Globus pallidus (tissue), 1 donor: ENCODE measurements at regions not wholly inside any gene's neighbourhood (a gene's known extent, or its start where the extent isn't known, plus 50 kb on each side); places are given as distances from the start of the nearest gene placed in this dataset.

Experiments used
- DNase-seq: peaks from one replicate; pipeline ENCODE4 v3.0.0-alpha.2; 2015; ENCODE audit warnings: low spot score

- DNase-seq, result no peak
Measured at GRCh38 chr22:25350551-25350971, 131.1 kb downstream of the CRYBB2 start.

GRCh38 chr22:25351631-25352293 is 132.3 kb downstream of the CRYBB2 start:
- DNase-seq, result no peak

- DNase-seq, result no peak
Measured at GRCh38 chr22:25352294-25352680, 132.8 kb downstream of the CRYBB2 start.

- DNase-seq, result no peak
Measured at GRCh38 chr22:25353516-25354445, 134.3 kb downstream of the CRYBB2 start.

- DNase-seq, result no peak
Measured at GRCh38 chr22:25354456-25354855, 135.0 kb downstream of the CRYBB2 start.

GRCh38 chr22:25357132-25357455 is 137.7 kb downstream of the CRYBB2 start:
- DNase-seq, result no peak

- no peak for DNase-seq
Measured at GRCh38 chr22:25357606-25358420, 138.4 kb downstream of the CRYBB2 start.

GRCh38 chr22:25358421-25359170 is 139.2 kb downstream of the CRYBB2 start:
- no peak for DNase-seq

- DNase-seq, result no peak
Measured at GRCh38 chr22:25359601-25360261, 140.3 kb downstream of the CRYBB2 start.

GRCh38 chr22:25360411-25360810 is 141.0 kb downstream of the CRYBB2 start:
- no peak for DNase-seq

- no peak for DNase-seq
Measured at GRCh38 chr22:25360891-25361645, 141.6 kb downstream of the CRYBB2 start.

GRCh38 chr22:25361899-25362214 is 142.4 kb downstream of the CRYBB2 start:
- DNase-seq, result no peak

- peak; percentile 29 for DNase-seq
Measured at GRCh38 chr22:25362215-25362882, 142.9 kb downstream of the CRYBB2 start.

- DNase-seq, result no peak
Measured at GRCh38 chr22:25362883-25363240, 143.4 kb downstream of the CRYBB2 start.

GRCh38 chr22:25363474-25363873 is 144.0 kb downstream of the CRYBB2 start:
- DNase-seq, result no peak

GRCh38 chr22:25364281-25364680 is 144.8 kb downstream of the CRYBB2 start:
- no peak for DNase-seq

GRCh38 chr22:25364736-25365241 is 145.3 kb downstream of the CRYBB2 start:
- no peak for DNase-seq

- no peak for DNase-seq
Measured at GRCh38 chr22:25365491-25366261, 146.2 kb downstream of the CRYBB2 start.

GRCh38 chr22:25366408-25366807 is 147.0 kb downstream of the CRYBB2 start:
- DNase-seq, result no peak
